ENCODE measurements at regions not wholly inside any gene's neighbourhood (a gene's known extent, or its start where the extent isn't known, plus 50 kb on each side); places are given as distances from the start of the nearest gene placed in this dataset.

DNA sequence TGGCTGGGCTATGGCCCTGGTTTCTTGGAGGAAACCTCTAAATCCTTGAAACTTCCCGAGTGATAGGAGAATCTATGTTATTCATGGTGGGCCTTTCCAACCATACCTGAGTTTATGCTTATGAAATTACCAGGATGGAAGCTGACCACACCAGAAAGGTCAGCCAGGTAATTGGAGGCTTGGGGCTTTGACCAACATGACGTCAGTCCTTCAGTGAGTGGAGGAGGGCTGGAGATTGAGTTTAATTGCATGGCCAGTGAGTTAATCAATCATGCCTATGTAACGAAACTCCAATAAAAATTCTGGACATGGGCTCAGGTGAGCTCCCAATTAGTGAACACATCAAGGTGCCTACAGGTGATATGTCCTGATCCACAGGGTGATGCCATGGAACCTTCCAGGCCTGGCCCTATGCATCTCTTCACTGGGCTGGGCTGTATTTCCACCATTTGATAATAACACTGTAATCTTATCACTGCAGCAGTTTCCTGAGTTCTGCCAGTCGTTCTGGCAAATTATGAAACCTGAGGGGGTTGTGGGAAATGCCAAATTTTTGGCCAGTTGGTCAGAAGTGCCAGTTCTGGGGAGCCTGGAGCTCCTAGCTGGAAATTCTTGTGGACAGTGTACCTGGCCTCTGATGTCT, 106.5 kb downstream of the CDH26 start:
- TF ChIP-seq, protein P1, sequence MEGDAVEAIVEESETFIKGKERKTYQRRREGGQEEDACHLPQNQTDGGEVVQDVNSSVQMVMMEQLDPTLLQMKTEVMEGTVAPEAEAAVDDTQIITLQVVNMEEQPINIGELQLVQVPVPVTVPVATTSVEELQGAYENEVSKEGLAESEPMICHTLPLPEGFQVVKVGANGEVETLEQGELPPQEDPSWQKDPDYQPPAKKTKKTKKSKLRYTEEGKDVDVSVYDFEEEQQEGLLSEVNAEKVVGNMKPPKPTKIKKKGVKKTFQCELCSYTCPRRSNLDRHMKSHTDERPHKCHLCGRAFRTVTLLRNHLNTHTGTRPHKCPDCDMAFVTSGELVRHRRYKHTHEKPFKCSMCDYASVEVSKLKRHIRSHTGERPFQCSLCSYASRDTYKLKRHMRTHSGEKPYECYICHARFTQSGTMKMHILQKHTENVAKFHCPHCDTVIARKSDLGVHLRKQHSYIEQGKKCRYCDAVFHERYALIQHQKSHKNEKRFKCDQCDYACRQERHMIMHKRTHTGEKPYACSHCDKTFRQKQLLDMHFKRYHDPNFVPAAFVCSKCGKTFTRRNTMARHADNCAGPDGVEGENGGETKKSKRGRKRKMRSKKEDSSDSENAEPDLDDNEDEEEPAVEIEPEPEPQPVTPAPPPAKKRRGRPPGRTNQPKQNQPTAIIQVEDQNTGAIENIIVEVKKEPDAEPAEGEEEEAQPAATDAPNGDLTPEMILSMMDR (conservative IDR thresholded peaks at IDR 0.05), result no peak

DNA sequence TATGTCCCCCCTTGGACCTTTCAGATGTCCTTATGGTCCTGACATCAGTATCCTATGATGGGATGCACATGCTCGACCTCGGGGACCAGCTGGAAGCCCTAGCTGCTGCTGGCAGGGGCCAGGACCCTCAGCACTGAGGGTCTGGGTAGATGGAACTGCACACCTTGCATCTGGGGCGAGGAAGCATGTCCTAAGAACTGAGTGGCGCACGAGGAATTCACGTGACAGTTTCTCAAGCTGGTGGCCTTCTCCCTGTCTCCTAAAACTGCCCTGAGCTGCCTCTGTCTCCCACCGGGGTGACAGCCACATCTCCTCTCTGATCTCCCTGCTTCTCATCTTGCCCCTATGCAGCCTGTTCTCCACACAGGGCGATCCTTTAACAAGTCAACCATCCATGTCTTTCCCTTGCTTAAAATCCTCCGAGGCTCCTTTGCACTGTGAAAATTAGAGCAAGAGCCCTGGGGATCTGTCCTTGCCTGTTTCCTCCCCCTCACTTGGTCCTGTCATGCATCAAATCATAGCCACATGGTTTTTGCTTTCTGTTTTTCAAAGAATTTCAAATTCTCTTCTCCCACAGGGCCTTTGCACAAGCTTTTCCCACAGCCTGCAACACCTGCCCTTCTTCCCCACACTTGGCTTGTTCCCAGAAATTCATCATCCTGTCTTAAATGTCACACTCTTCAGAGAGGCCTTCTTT, 107.7 kb downstream of the CDH26 start:
- H3K27ac ChIP-seq, result no peak overlapping the region
- TF ChIP-seq, protein P1 (conservative IDR thresholded peaks at IDR 0.05), result no peak

More for the DNA sequence above, 106.5 kb downstream of the CDH26 start:
- H3K27ac ChIP-seq, result no peak overlapping the region

DNA sequence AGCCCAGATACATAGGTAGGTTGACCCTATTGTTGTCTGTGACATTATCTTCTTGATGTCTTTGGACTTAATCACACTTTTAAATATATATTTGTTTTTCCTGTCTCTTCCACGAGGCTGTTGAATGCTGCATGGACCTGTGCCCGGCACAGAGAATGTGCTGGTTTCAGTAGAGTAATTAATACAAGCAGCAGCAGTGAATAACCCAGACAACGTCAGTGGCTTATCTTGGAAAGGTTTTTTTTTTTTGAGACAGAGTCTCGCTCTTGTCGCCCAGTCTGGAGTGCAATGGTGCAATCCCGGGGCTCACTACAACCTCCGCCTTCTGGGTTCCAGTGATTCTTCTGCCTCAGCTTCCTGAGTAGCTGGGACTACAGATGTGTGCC, 108.2 kb downstream of the CDH26 start:
- H3K27ac ChIP-seq, result no peak overlapping the region
- TF ChIP-seq, protein P1 (conservative IDR thresholded peaks at IDR 0.05), result no peak

- TF ChIP-seq, protein P1 (conservative IDR thresholded peaks at IDR 0.05), result no peak
- H3K27ac ChIP-seq, result no peak overlapping the region
Observed at GRCh38 chr20:60068509-60068908, 110.3 kb downstream of the CDH26 start.

GRCh38 chr20:60069656-60070055, 111.4 kb downstream of the CDH26 start:
- H3K27ac ChIP-seq, result no peak overlapping the region
- TF ChIP-seq, protein P1 (conservative IDR thresholded peaks at IDR 0.05), result no peak

- H3K27ac ChIP-seq, result no peak overlapping the region
- TF ChIP-seq, protein P1 (conservative IDR thresholded peaks at IDR 0.05), result no peak
Observed at GRCh38 chr20:60070791-60071190, 112.6 kb downstream of the CDH26 start.

- H3K27ac ChIP-seq, result no peak overlapping the region
- TF ChIP-seq, protein P1 (conservative IDR thresholded peaks at IDR 0.05), result no peak
Observed at GRCh38 chr20:60071965-60072364, 113.7 kb downstream of the CDH26 start.
